ENCODE measurements at regions not wholly inside any gene's neighbourhood (a gene's known extent, or its start where the extent isn't known, plus 50 kb on each side); places are given as distances from the start of the nearest gene placed in this dataset.
"Not testable (repeated sequence)": the region's sequence is repeated elsewhere in the genome, so short reads cannot be mapped to it uniquely, and the experiment has no call there.

DNA sequence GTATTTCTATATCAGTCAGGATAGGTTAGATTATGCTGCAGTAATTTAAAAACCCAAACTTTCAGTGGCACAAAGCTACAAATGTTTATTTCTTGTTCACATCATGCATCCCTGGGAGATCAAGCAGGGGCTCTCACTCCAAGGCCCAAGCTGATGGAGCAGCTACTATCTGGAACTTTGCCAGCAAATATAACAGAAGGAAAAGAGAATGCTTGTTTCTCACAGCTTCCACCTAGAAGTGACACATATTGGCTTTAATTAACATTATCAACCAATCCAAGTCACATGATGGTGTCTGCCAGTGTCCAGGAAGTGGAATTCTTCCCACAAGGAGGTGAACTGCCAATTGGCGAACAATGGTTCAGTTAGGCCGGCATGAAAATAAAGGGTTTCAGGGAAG lies 306.9 kb downstream of the BCL11A start:
- no peak for DNase-seq

DNA sequence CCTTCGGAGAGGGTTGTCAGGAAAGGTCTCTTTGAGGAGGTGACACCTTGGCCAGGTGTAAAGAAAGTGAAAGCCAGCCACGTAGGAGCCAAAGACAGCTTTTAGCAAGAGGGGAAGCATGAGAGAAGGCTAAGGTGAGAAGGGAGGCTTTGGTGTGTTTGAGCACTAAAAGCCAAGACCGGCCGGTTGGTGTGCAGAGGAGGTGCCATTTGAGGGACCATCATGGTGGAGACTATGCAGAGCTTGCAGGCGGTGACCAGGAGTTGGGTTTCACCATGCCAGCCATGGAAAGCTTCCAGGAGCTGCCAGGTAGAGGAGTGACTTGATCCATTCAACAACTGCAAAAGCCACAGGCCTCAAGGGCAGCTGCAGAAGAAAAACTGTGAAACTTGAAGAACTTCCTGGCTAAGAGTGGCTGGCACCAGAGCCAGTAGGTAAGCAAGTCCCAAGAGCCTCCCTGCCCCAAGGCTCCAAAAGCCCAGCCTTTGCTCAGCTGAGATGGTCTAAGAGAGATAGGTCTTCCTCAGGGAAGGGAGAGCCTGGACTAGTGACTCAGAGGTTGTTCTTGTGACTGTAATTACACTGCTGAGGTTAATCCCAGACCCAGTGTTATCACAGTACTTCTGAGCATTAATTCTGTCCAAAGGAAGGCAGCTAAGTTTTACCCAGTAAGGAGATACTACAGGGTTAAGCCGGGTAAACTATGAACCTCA lies 319.0 kb downstream of the BCL11A start:
- DNase-seq: no peak

DNA sequence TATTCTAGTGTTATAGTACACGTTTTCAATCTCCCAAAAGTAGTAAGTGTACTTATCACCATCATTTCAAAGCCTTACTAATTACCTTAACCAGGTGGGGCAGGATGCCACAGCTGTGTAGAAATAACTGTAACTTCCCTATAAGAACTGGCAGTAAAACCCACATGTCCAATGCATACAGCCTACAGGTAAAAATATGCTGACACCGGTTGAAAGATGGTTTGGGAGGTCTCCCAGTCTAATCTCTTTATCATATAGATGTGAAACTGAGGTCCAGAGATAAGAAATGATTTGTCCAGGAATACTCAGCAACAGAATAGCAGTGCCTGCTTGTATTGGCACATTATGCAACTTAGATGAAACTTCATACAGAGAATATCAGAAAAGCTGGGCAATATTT lies 322.9 kb downstream of the BCL11A start:
- no peak for DNase-seq

DNA sequence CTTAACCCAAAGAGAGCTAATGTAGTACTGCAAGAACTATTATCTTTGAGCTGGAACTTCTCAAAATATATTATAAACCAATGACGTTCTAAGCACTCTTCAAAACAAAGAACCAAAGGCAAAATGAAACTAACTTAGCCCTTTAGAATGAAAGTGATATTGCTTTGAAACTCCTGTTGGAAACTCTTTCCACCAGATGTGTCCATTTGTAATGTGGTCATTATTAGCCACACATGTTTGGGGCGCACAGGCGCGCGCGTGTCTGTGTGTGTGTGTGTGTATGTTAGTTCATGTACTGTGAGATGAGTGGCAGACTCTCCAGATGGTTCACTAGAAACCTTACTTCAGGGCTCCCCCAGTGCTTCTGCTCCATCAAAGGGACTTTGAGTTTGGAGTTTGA lies 323.4 kb downstream of the BCL11A start:
- DNase-seq: peak; percentile 21

DNA sequence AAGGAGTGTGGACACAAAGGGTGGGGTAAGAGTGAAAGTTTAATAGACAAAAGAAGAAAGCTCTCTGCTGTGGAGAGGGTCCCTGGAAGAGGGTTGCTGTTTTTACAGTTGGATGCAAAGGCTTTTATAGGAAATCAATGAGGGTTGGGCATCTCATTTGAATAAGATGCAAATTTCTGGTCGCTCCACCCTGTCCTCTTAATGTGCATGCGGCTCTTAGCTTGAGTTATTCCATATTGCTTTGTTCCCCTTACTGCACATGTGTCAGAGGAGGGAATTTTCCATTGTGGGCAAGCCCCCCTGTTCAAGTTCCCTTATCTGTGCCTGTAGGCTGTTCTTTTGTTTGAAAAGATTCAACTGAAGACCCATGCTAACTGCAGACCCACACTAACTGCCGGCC lies 326.5 kb downstream of the BCL11A start:
- no peak for DNase-seq

DNA sequence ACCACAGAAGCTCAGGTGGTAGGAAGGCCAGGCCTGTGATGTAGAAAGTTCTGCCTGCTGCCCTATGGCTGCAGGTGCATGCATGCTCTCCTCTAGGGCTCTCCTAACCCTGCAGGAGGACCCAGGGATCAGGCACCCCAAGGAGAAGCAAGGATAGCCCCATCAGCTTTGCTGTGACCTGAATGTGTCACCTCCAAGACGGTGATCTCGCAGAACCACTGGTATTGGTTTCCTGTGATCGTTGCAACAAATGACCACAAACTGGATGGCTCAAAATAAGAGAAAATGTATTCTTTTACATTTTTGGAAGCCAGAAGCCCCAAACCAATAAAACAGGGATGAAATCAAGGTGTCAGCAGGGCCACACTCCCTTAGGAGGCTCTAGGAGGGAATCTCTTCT lies 327.3 kb downstream of the BCL11A start:
- DNase-seq: no peak

DNA sequence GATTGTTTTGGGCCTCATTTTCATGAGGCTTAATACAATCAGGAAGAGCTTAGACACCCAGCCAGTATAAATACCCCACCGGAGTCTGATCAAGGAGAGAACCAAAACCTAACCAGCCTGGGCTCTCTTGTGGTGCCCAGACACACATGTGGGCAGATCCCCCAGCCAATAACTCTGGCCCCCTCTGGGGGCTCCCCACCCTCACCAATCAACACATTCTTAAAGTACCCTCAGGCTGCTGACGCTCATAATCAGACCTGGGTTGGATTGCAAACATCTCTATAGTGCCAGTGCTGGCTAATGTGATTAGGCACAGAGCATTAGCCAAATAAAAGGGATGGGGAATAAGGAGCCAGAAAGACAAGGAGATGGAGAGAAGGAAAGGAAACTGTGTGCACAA lies 329.6 kb downstream of the BCL11A start:
- DNase-seq: no peak

DNA sequence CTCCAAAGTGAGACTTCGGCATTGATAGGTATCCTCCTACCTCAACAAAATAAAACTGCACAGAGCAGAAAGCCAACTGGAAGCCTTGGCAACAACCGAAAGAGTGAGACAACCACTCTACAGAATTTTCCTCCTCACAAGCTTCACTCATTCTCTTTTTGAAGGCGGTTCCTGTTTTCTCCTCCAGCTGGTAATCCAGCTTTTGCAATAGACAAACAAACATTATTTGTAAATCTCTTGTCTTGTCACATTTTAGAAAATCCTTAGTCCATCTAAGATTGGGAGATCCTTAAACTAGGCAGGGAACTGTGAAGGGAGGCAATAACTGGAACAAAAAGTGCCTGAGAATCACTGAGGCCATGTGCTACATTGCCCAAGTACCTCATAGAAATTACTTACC lies 332.4 kb downstream of the BCL11A start:
- DNase-seq: no peak

DNA sequence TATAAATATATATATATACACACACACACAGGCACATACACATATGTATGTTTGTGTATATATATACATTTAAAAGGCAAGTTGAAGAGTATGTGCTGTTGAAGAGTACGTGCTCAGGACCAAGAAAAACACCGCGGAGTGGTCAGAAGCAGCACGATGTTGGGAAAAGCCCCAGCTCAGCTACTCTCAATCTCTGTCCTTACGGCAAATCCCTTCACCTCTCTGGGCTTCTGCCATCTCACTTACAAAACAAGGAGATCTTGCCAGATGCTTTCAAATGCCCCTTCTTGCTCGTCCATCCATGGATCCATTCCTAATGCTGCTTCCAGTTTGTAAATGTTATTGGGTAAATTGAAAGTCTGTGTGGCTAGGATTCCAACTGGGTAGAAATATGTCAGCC lies 333.9 kb downstream of the BCL11A start:
- DNase-seq: no peak

DNA sequence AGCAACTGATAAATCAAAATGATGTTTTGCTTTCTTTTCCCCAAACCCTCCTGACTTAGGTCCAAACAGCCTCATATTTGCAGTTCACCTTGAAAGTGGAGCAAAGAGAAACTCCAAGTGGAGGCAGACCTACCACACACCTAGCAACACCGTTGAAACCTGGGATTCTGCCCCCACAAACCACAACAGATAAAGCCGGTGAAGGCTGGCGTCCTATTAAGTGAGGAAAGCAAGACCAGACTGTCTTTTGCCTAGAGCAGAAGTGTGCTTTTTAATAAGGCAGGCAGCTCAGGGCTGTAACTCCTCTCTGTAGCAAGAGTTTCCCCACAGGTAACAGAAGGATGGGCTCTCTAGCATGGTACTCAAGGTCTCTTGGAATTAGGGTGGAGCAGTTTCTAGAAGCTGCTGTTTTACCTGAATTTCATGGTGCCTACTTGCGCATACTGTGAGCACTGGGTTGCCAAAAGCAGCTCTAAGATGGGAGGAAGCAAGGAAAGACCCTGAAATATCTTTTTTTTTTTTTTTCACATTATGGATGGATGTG lies 336.9 kb downstream of the BCL11A start:
- DNase-seq: no peak

DNA sequence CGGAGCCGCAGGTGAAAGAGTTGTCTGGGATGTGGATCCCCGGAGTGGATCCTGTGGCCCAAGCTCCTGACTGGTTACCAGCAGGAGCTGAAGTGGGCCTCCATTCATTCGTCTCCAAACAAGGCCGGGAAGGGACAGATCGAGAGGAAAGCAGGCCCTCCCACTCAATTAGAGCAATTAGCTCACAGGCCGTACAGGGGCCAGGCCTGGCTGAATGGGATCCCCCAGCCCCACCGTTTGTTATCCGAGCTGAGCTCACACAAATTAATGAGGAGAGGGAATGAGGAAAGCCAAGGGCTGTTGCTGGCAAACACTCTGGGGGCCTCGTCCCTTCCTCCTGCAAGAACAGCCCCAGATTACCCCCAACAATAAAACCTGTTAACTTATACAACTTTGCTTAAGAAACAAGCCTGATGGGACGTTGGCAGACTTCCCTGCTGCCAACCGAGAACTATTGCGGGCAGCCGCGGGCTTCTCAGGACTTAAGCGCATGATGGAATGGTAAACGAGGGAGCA lies 338.0 kb downstream of the BCL11A start:
- DNase-seq: no peak

DNA sequence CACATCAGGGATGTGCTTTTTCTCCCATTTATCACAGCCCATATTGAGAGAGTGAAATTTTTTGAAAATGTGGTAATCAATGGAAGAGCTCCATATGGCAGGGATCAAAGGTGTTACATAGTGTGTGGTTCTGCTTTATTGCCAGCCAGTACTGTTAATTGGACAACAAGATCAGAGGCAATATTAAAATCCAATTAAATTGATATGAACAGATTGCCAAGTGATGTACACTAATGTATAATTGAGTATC lies 338.9 kb downstream of the BCL11A start:
- DNase-seq: no peak

DNA sequence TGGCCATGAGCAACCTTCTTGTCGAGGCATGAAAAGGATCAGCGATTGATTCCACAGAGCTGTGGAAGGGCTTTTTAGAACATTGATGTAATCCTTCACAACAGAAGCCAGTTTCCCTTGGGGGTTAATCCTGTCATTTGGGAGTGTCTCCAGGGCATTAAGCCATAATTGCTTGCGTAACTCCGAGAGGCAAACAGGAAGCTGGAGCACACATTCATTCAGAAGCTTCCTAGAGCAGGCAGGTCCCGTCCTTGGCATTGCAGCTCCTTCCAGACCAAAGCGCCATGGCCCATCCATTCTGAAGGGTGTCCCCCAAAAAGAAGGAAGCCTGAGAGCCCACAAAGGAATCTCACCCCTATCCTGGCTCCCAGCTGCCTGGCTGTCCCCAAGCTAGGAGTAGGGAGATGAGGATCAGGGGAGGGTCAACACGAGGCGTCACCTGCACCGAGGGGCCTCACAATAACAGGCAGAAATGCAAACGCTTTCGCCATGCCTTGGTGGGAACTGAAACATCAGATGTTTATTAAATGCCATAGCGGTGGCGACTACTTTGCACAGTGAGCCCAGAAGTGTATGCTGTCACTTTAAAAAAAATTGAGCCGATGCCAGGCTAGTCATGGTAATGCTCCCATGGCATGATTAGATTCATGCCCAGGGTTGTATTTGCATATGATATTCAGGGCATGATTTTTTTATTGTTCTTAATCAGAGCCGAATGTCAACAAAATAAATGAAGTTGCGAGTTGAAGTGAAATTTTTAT lies 339.4 kb downstream of the BCL11A start:
- DNase-seq: peak; percentile 55

DNA sequence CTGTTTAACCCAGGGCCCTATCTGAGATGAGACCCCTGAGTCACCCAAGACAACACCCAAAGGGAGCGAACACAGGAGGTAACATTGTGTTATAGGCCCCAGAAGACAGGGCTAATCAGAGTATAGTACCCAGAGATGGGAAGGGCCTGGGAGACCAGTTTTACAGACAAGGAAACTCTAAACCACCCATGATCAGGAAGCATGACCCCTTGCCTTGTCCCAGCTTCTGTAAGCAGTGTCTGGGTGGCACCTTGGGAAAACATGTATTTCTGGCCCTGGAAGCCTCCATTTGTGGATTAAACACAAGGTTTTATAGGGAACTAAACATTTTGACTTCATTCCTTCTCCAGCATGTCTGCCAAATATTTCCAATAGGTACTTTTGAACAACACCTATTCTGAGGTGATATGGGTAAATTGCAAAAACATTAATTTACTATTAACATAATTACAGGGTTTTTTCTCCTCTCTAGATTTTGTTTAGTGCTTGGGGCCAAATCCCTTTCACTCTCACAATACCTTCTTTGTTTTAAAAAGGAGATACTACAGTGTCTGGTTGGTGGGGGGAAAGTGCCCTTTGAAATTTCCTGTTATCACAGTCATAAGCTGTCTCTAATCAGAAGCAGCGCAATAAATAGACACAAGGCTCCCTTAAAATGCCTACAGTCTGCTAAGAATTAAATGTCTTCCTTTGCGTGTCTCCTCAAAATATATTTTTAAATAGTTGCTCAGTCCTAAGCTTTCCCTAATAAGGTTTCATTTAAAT lies 341.1 kb downstream of the BCL11A start:
- no peak for DNase-seq

DNA sequence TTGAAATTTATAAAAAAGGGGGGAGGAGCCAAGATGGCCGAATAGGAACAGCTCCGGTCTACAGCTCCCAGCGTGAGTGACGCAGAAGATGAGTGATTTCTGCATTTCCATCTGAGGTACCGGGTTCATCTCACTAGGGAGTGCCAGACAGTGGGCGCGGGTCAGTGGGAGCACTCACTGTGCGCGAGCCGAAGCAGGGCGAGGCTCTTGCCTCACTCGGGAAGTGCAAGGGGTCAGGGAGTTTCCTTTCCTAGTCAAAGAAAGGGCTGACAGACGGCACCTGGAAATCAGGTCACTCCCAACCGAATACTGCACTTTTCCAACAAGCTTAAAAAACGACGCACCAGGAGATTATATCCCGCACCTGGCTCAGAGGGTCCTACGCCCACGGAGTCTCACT lies 364.4 kb downstream of the BCL11A start:
- not testable (repeated sequence) for DNase-seq

DNA sequence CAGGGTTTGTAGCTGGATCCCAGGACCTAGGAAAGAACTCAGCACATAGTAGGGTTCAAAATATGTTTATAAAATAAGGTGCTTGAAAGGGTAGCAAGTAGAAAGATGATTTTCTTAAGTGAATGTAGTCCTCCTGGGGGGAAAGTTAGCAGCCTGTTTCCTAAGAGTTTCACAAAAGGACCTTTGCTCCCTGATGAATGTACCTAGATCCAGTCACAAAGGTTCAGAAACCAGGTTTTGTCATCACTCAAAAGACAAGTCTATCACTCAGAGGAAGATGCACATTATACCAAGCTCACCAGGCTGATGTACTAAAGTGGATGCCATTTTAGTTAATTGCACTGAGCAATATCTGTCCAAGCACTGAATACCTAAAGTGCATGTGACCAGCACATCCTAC lies 378.2 kb downstream of the BCL11A start:
- DNase-seq: no peak

DNA sequence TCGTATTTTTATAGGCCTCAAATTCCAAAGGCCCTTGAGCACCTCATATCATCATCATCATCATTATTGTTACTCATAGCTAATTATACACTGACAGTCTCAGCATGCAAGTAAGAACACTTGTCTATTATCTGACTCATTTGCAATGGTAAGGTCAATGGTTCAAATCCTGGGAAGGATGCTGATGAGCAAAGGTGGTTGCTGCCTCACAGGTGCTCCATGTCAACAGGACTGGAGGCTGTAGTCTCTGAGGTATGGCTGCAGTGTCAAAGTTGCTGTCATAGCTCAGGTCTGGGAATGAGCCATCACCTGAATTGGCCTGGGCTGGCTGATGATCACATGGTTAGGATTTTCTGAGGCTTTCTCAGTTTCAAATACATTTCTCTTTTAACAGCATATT lies 379.3 kb downstream of the BCL11A start:
- DNase-seq: no peak

DNA sequence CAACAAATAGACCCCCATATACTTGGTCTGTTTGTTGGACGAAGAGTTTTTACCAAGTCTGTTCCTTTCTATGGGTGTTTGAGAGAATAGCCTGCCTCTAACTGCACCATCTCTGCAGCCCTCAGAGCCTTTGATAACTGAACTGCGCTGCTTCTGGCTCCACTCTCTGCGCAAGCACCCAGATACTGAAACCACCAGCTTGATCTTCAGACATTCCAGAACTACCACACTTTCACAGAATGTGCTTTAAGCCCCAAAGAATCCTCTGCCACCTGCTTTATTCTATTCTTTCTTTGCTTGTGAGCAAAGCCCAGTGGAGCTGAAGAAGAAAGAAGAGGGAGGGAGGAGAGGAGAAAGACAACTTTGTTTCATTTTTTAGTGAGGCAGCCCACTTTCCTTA lies 380.7 kb downstream of the BCL11A start:
- DNase-seq: no peak

DNA sequence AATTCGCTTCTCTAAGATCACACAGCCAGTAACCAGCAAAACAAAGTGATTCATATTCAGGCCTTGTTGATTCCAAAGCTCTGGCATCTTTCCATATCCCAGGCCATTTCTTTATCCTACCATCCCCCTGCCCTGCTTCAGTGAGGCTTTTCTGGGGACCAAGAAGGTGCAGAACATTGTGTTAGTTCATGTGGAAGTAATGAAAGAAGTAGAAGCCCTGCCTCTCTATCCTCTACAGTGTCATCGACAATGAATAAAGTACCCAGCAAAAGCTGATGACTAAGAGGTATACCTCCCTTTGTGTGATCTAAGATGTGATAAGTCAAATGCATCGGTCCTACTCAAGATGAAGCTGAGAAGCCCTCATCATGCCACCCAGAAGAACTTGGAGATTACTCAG lies 383.2 kb downstream of the BCL11A start:
- DNase-seq: no peak

DNA sequence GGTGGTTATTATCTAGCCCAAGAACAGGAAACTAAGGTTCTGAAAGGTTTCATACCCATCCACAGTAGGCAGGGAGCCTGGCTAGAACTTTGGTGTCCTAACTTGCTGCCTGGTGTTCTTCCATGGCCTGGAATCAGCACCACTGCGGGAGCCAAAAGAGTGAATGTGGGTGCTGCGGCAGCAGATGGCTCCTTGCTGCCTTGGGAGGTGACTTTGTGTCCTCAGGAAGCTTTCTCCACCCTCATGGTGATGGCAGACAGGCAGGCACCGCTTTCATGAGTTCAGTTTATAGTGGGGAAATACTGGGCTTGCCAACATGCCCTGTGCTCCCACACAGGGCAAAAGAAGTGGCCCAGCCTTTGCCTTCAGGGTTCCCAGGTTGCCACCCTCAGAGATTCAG lies 385.2 kb downstream of the BCL11A start:
- no peak for DNase-seq

DNA sequence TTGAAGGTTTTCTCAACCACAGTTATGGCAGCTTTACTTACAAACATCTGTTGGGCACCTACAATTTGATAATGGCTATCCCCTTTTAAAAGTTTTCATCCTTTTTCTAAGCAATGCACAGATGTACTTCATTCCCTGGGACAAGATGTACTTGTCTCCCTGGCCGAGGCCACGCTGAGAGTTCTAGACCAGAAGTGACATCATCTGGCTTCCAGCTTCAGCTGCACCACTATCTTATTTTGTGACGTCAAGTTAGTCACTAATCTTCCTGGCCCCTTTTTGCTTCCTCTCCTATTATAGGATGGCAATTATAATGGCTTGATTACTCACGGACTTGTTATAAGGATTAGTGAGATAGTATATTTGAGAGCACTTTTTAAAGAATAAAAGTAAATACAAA lies 386.4 kb downstream of the BCL11A start:
- no peak for DNase-seq

DNA sequence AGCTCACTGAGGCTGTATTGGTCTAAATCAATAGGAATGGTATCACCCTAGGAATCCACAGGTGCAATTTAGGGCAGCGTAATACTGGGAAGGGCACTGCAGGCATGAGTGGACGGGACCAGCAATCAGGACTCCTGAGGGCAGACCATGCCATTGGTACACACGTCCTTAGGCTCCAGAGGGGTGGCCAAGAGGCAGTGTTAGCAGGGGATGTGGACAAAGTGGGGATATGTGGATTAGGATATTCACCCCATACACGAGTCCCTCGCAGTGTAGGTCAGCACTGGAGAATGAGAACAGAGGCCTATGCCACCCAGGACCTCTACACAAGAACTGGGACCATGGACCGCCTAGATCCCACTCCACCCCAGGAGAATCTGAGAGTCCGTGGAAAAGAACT lies 389.8 kb downstream of the BCL11A start:
- DNase-seq: no peak

DNA sequence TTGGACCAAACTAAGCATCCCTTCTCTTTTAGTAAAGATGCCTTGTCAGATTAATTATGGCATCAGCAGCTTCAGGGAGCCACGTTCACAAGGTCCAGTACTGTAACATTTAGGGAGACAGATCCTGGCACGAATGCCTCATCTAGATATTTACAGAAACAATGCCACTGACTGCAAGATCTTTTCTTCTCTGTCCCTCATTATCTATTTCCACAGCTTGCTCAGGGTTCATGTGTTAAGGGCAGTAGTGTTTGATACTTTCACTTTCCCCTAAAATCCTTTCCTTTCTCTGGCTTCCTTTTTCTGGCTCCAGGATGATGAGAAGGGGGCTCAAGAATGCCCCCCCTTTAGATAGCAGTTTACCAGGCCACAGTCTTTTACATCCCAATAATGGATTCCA lies 393.9 kb downstream of the BCL11A start:
- no peak for DNase-seq

All from skin of body (tissue), 1 donor.